Activated T-helper 17 cell treated with anti-CD3 and anti-CD28 coated beads, Interleukin-2, amount 50 U/mL, for 72 hours (primary cell): ENCODE measurements at regions not wholly inside any gene's neighbourhood (a gene's known extent, or its start where the extent isn't known, plus 50 kb on each side); places are given as distances from the start of the nearest gene placed in this dataset.

Source experiments
- ATAC-seq: fragments of 150-1000 bp; cut with Tn5 transposase; replicated peaks from 2 replicates; pipeline ENCODE4 v1.10.0; 2021; ENCODE audit warnings: mild to moderate bottlenecking, moderate library complexity
- H3K27ac Mint-ChIP-seq: one replicate; pipeline ENCODE4 v1.8.0; 2022; ENCODE audit warnings: mixed read lengths
- H3K27me3 Mint-ChIP-seq: one replicate; pipeline ENCODE4 v1.8.0; 2022; ENCODE audit warnings: mixed read lengths
- H3K36me3 Mint-ChIP-seq: one replicate; pipeline ENCODE4 v1.8.0; 2022; ENCODE audit warnings: low read depth, mild to moderate bottlenecking, mixed read lengths
- H3K4me1 Mint-ChIP-seq: one replicate; pipeline ENCODE4 v1.8.0; 2022; ENCODE audit warnings: mixed read lengths
- H3K4me3 Mint-ChIP-seq: one replicate; pipeline ENCODE4 v1.8.0; 2022; ENCODE audit warnings: mild to moderate bottlenecking, mixed read lengths
- H3K9me3 Mint-ChIP-seq: one replicate; pipeline ENCODE4 v1.8.0; 2022; ENCODE audit warnings: mixed read lengths

- Mint-ChIP-seq H3K4me3 (no peak overlapping the region), H3K36me3 (no peaks in the 10 kb centered on the region), H3K27ac (no peak overlapping the region), H3K27me3 (no peaks in the 10 kb centered on the region), H3K4me1 (no peaks in the 10 kb centered on the region), H3K9me3 (no peaks in the 10 kb centered on the region)
- ATAC-seq: no peak
Observed at GRCh38 chr18:41798879-41799278, 156.2 kb upstream of the PIK3C3 start.

- Mint-ChIP-seq H3K4me3 (no peak overlapping the region), H3K36me3 (no peaks in the 10 kb centered on the region), H3K27me3 (no peaks in the 10 kb centered on the region), H3K27ac (no peak overlapping the region), H3K4me1 (no peaks in the 10 kb centered on the region), H3K9me3 (peaks cover 4% of the 10 kb centered on the region)
- no peak for ATAC-seq
Observed at GRCh38 chr18:41790687-41791086, 164.3 kb upstream of the PIK3C3 start.

GRCh38 chr18:41789001-41789400 is 166.0 kb upstream of the PIK3C3 start:
- ATAC-seq: no peak
- Mint-ChIP-seq H3K4me1 (no peaks in the 10 kb centered on the region), H3K36me3 (no peaks in the 10 kb centered on the region), H3K27me3 (no peaks in the 10 kb centered on the region), H3K4me3 (no peak overlapping the region), H3K27ac (no peak overlapping the region), H3K9me3 (peaks cover 4% of the 10 kb centered on the region)

- peaks cover 3% of the 10 kb centered on the region for H3K27me3 Mint-ChIP-seq
- H3K4me3 Mint-ChIP-seq: no peak overlapping the region
- no peak for ATAC-seq
- no peaks in the 10 kb centered on the region for H3K36me3 Mint-ChIP-seq
- no peaks in the 10 kb centered on the region for H3K4me1 Mint-ChIP-seq
- H3K9me3 Mint-ChIP-seq: no peaks in the 10 kb centered on the region
- H3K27ac Mint-ChIP-seq: no peak overlapping the region
Observed at GRCh38 chr18:41783879-41784278, 171.2 kb upstream of the PIK3C3 start.

- H3K27me3 Mint-ChIP-seq: peaks cover 3% of the 10 kb centered on the region
- no peaks in the 10 kb centered on the region for H3K9me3 Mint-ChIP-seq
- H3K36me3 Mint-ChIP-seq: no peaks in the 10 kb centered on the region
- H3K27ac Mint-ChIP-seq: no peak overlapping the region
- no peak for ATAC-seq
- no peaks in the 10 kb centered on the region for H3K4me1 Mint-ChIP-seq
- H3K4me3 Mint-ChIP-seq: no peak overlapping the region
Observed at GRCh38 chr18:41783065-41783818, 171.8 kb upstream of the PIK3C3 start.

- Mint-ChIP-seq H3K4me1 (no peaks in the 10 kb centered on the region), H3K27ac (no peak overlapping the region), H3K9me3 (no peaks in the 10 kb centered on the region), H3K36me3 (no peaks in the 10 kb centered on the region), H3K4me3 (no peak overlapping the region), H3K27me3 (no peaks in the 10 kb centered on the region)
- ATAC-seq: no peak
Observed at GRCh38 chr18:41771973-41772372, 183.1 kb upstream of the PIK3C3 start.

- H3K9me3 Mint-ChIP-seq: no peaks in the 10 kb centered on the region
- no peak overlapping the region for H3K4me3 Mint-ChIP-seq
- peaks cover 1% of the 10 kb centered on the region for H3K27me3 Mint-ChIP-seq
- no peak for ATAC-seq
- no peak overlapping the region for H3K27ac Mint-ChIP-seq
- H3K36me3 Mint-ChIP-seq: no peaks in the 10 kb centered on the region
- H3K4me1 Mint-ChIP-seq: no peaks in the 10 kb centered on the region
Observed at GRCh38 chr18:41769265-41769664, 185.8 kb upstream of the PIK3C3 start.

GRCh38 chr18:41768467-41768866 is 186.6 kb upstream of the PIK3C3 start:
- H3K27ac Mint-ChIP-seq: no peak overlapping the region
- no peaks in the 10 kb centered on the region for H3K4me1 Mint-ChIP-seq
- no peaks in the 10 kb centered on the region for H3K36me3 Mint-ChIP-seq

GRCh38 chr18:41767960-41768359 is 187.1 kb upstream of the PIK3C3 start:
- Mint-ChIP-seq H3K4me3 (no peak overlapping the region), H3K4me1 (no peaks in the 10 kb centered on the region), H3K27ac (no peak overlapping the region), H3K36me3 (no peaks in the 10 kb centered on the region), H3K9me3 (no peaks in the 10 kb centered on the region), H3K27me3 (peaks cover 4% of the 10 kb centered on the region)
- no peak for ATAC-seq

More at GRCh38 chr18:41768467-41768866, 186.6 kb upstream of the PIK3C3 start:
- peaks cover 4% of the 10 kb centered on the region for H3K27me3 Mint-ChIP-seq
- H3K4me3 Mint-ChIP-seq: no peak overlapping the region
- H3K9me3 Mint-ChIP-seq: no peaks in the 10 kb centered on the region
- ATAC-seq: no peak

- Mint-ChIP-seq H3K9me3 (no peaks in the 10 kb centered on the region), H3K36me3 (no peaks in the 10 kb centered on the region), H3K27ac (no peak overlapping the region), H3K4me1 (no peaks in the 10 kb centered on the region), H3K27me3 (peaks cover 10% of the 10 kb centered on the region), H3K4me3 (no peak overlapping the region)
- ATAC-seq: no peak
Observed at GRCh38 chr18:41765460-41765859, 189.6 kb upstream of the PIK3C3 start.

- Mint-ChIP-seq H3K9me3 (no peaks in the 10 kb centered on the region), H3K36me3 (no peaks in the 10 kb centered on the region), H3K4me1 (no peaks in the 10 kb centered on the region), H3K27me3 (peaks cover 10% of the 10 kb centered on the region), H3K27ac (no peak overlapping the region), H3K4me3 (no peak overlapping the region)
- no peak for ATAC-seq
Observed at GRCh38 chr18:41763361-41763760, 191.7 kb upstream of the PIK3C3 start.

- Mint-ChIP-seq H3K9me3 (no peaks in the 10 kb centered on the region), H3K4me1 (no peaks in the 10 kb centered on the region), H3K27ac (no peak overlapping the region), H3K27me3 (peaks cover 10% of the 10 kb centered on the region), H3K4me3 (no peak overlapping the region), H3K36me3 (no peaks in the 10 kb centered on the region)
- no peak for ATAC-seq
Observed at GRCh38 chr18:41761333-41762018, 193.6 kb upstream of the PIK3C3 start.

GRCh38 chr18:41758534-41758933 is 196.5 kb upstream of the PIK3C3 start:
- ATAC-seq: no peak
- peaks cover 6% of the 10 kb centered on the region for H3K27me3 Mint-ChIP-seq
- H3K9me3 Mint-ChIP-seq: no peaks in the 10 kb centered on the region
- no peak overlapping the region for H3K4me3 Mint-ChIP-seq
- H3K36me3 Mint-ChIP-seq: no peaks in the 10 kb centered on the region
- no peak overlapping the region for H3K27ac Mint-ChIP-seq
- no peaks in the 10 kb centered on the region for H3K4me1 Mint-ChIP-seq

GRCh38 chr18:41756141-41756540 is 198.9 kb upstream of the PIK3C3 start:
- H3K4me1 Mint-ChIP-seq: no peaks in the 10 kb centered on the region
- no peak overlapping the region for H3K4me3 Mint-ChIP-seq
- no peak for ATAC-seq
- no peaks in the 10 kb centered on the region for H3K9me3 Mint-ChIP-seq
- H3K27ac Mint-ChIP-seq: no peak overlapping the region
- H3K36me3 Mint-ChIP-seq: no peaks in the 10 kb centered on the region
- H3K27me3 Mint-ChIP-seq: peaks cover 4% of the 10 kb centered on the region

- no peaks in the 10 kb centered on the region for H3K36me3 Mint-ChIP-seq
- H3K27ac Mint-ChIP-seq: no peak overlapping the region
- H3K4me1 Mint-ChIP-seq: no peaks in the 10 kb centered on the region
- no peak for ATAC-seq
- H3K9me3 Mint-ChIP-seq: no peaks in the 10 kb centered on the region
- H3K4me3 Mint-ChIP-seq: no peak overlapping the region
- H3K27me3 Mint-ChIP-seq: no peaks in the 10 kb centered on the region
Observed at GRCh38 chr18:41754332-41754731, 200.7 kb upstream of the PIK3C3 start.
